WERI-Rb-1 (cell line): ENCODE measurements at regions not wholly inside any gene's neighbourhood (a gene's known extent, or its start where the extent isn't known, plus 50 kb on each side); places are given as distances from the start of the nearest gene placed in this dataset.
A peak's percentile ranks its signal among the peaks of the same experiment; 100 is the strongest.

ENCODE experiments used
- DNase-seq: peaks from one replicate; pipeline ENCODE4 v3.0.0-alpha.2; 2020
- H3K27ac ChIP-seq: fragments of 250-450 bp; sonication (Bioruptor Pico); 2 replicates; pipeline ENCODE4 v1.5.1; 2020; ENCODE audit warnings: mild to moderate bottlenecking, moderate library complexity
- H3K27me3 ChIP-seq: fragments of 250-450 bp; sonication (Bioruptor Pico); 2 replicates; pipeline ENCODE4 v1.5.1; 2021; ENCODE audit warnings: mild to moderate bottlenecking, low read depth, moderate library complexity; ENCODE audit not compliant: insufficient read depth, severe bottlenecking
- H3K36me3 ChIP-seq: fragments of 250-450 bp; sonication (Bioruptor Pico); 2 replicates; pipeline ENCODE4 v1.5.1; 2020; ENCODE audit warnings: mild to moderate bottlenecking, moderate library complexity
- H3K4me3 ChIP-seq: 2 replicates; pipeline ENCODE4 v1.5.1; 2011; ENCODE audit warnings: low read depth, mild to moderate bottlenecking, control low read depth, low read length
- H3K9me3 ChIP-seq: fragments of 250-450 bp; sonication (Bioruptor Pico); 2 replicates; pipeline ENCODE4 v1.5.1; 2021; ENCODE audit warnings: mild to moderate bottlenecking, moderate library complexity; ENCODE audit not compliant: severe bottlenecking
- TF ChIP-seq, protein P1 (sequence below): IDR thresholded peaks from 2 replicates; pipeline ENCODE4 v1.5.1; 2011; ENCODE audit warnings: low read depth, mild to moderate bottlenecking, control low read depth, inconsistent platforms, low read length

DNA sequence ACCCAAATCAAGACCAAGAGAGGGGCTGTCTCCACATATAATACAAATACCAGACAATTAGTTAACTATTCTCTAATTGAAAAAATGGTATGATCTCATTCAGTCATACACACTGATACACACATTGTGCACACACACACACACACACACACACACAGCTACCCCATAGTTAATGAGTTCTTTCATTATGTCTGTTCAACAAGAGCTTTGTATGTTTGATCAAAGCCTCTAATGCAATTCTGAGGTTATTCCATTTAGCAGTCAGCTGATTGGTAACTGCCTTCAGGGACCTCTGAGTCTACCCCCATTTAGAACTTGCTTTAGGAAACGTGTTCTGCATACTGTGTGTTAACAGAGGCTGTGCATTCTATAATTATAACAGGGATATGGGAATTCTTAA, 741.4 kb upstream of the LRRTM4 start:
- TF ChIP-seq, protein P1, sequence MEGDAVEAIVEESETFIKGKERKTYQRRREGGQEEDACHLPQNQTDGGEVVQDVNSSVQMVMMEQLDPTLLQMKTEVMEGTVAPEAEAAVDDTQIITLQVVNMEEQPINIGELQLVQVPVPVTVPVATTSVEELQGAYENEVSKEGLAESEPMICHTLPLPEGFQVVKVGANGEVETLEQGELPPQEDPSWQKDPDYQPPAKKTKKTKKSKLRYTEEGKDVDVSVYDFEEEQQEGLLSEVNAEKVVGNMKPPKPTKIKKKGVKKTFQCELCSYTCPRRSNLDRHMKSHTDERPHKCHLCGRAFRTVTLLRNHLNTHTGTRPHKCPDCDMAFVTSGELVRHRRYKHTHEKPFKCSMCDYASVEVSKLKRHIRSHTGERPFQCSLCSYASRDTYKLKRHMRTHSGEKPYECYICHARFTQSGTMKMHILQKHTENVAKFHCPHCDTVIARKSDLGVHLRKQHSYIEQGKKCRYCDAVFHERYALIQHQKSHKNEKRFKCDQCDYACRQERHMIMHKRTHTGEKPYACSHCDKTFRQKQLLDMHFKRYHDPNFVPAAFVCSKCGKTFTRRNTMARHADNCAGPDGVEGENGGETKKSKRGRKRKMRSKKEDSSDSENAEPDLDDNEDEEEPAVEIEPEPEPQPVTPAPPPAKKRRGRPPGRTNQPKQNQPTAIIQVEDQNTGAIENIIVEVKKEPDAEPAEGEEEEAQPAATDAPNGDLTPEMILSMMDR = no peak
- Histone ChIP-seq H3K36me3 (no peaks in the 10 kb centered on the region), H3K27me3 (no peaks in the 10 kb centered on the region), H3K9me3 (no peaks in the 10 kb centered on the region), H3K27ac (no peak overlapping the region), H3K4me3 (no peak overlapping the region)
- no peak for DNase-seq

DNA sequence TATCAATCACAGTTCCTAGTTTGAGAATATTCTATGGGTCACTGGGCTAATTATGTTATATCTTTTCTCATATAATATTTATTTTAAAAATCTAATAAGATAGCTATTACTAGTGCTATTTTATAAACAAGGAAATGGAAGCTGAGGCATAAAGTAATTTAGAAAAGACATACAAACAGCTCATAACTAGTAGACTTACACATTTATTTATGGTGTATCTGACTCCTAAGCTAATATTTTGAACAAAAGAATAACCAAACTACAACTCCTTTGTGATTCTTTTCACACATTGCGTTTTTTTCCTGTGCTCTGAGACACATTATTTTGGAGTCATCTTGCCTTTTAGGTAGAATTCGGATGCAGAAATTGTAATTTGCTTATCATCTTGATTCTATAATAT, 742.0 kb upstream of the LRRTM4 start:
- Histone ChIP-seq H3K9me3 (no peaks in the 10 kb centered on the region), H3K4me3 (no peak overlapping the region), H3K27ac (no peak overlapping the region), H3K27me3 (no peaks in the 10 kb centered on the region), H3K36me3 (no peaks in the 10 kb centered on the region)
- TF ChIP-seq, protein P1 = no peak
- no peak for DNase-seq

DNA sequence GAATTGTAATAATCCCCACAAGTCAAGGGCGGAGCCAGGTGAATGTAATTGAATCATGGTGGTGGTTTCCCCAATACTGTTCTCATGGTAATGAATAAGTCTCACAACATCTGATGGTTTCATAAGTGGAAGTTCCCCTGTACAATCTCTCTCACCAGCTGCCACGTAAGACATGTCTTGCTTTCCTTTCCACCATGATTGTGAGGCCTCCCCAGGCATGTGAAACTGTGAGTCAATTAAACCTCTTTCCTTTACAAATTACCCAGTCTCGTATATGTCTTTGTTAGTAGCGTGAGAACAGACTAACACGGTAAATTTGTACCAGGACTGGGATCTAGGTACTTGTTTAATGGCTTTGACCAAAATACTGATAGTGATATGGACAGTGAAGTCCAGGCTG, 744.3 kb upstream of the REG3G start:
- DNase-seq = no peak
- no peaks in the 10 kb centered on the region for H3K36me3 ChIP-seq
- no peak overlapping the region for H3K27ac ChIP-seq
- H3K9me3 ChIP-seq = peaks cover 4% of the 10 kb centered on the region
- no peaks in the 10 kb centered on the region for H3K27me3 ChIP-seq
- no peak overlapping the region for H3K4me3 ChIP-seq
- TF ChIP-seq, protein P1 = no peak

DNA sequence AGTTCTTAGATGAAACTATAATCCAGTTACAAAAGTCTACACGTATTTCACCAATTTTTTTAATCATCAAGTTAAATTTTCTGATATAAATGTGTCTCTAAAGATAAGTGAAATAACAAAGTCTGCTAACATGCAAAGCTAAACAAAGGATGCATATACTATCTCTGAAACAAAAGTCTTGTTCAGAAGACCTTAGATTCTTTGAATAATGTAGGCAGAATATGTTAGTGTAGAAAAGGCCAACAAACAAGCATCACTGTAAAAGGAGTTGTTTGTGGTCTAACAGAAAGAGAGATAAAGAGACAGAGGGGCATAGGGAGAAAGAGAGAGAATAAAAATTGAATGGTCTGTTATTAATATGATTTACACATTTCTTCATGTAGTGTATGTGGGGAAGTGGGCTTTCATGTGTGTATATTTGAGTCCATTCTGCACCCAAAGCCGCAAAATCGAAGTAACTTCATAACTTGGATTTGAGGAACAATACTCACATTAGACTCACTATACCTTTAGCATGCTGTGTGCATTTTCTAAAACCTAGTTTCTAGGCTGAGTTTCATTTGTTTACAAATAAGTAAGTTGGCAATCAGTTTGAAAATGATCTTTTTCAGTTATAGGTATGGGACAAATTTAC, 734.8 kb upstream of the REG3G start:
- no peak overlapping the region for H3K4me3 ChIP-seq
- DNase-seq = no peak
- no peak overlapping the region for H3K27ac ChIP-seq
- no peaks in the 10 kb centered on the region for H3K36me3 ChIP-seq
- no peaks in the 10 kb centered on the region for H3K9me3 ChIP-seq
- H3K27me3 ChIP-seq = no peaks in the 10 kb centered on the region
- TF ChIP-seq, protein P1 = no peak

DNA sequence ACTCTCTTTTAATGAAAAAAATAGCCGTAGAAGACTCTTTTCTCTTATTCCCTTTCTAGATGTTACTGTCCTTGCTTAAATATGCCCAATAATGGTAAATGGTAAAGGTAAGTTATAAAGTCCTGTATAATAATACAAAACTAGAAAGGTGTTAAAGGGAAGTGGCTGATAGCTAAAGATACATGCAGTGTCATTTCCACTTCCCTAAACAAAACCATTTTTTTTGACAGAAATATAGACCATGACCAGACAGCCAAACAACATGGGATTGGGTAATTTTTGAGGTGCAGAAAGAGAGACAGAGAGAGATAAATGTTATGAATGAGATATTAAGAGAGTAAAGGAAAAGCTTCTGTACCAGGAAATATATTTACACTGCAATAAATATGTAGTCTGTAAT, 731.7 kb upstream of the REG3G start:
- no peak for DNase-seq
- Histone ChIP-seq H3K36me3 (no peaks in the 10 kb centered on the region), H3K27ac (no peak overlapping the region), H3K4me3 (no peak overlapping the region), H3K9me3 (no peaks in the 10 kb centered on the region), H3K27me3 (no peaks in the 10 kb centered on the region)
- TF ChIP-seq, protein P1 = no peak

DNA sequence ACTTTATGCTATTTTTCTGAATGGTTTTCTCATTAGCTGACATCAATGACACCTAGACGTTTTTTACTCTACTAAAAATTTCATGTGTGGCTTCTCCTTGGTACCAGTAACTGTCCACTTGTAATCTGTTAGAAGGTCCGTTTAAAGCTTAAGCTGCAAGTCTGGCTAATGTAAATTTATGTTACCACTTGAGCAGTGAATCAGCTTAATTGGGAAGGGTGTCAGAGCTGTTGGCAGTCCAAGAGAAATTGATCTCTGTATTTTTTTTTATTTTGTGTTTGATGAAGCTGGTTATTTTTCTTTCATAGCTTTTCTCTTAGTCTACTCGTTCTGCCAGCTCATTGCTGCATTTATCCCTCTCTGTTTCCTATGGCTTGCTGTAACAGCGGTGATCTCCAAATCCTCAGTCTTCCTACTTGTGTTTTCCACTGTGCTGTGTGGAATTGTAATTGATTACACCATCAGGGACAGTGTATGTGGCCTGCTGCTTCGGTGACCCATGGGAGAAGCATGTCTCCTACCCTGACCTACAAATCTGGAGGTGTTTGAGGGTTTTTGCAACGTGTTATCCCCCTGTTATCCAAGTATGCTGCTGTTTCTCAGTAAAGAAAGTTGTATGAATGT, 724.2 kb upstream of the REG3G start:
- Histone ChIP-seq H3K9me3 (no peaks in the 10 kb centered on the region), H3K27me3 (no peaks in the 10 kb centered on the region), H3K36me3 (no peaks in the 10 kb centered on the region), H3K27ac (peak overlapping the region; percentile 40), H3K4me3 (peak overlapping the region; percentile 11)
- DNase-seq = peak; percentile 53
- TF ChIP-seq, protein P1 = no peak
